ENCODE measurements at regions not wholly inside any gene's neighbourhood (a gene's known extent, or its start where the extent isn't known, plus 50 kb on each side); places are given as distances from the start of the nearest gene placed in this dataset.

DNA sequence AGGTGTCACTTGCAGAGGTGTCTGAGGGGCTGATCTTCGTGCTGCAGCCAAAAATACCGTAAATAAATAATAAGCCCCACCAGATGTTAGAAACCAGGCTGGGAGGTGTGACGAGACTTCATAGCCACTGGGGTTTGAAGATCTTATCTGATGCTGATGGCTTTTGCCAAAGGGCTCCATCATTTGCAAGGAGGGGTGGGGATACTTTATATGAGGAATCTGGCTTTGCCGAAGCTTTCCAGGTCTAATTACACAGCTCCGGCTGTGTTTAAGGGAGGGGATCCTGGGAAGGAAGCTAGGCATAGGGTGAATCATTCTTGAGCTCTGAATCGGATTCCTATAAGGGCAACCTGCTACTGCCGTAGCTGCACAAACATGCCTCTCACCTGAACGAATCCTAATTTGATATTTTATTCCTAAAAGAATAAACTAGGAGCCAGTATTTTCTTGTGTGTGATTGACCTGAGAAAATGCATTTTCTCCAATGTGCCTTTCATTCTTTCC is 249.6 kb downstream of the SOD2 start:
- no peak for DNase-seq (ENCODE audit: low read depth in 3 of 3)

DNA sequence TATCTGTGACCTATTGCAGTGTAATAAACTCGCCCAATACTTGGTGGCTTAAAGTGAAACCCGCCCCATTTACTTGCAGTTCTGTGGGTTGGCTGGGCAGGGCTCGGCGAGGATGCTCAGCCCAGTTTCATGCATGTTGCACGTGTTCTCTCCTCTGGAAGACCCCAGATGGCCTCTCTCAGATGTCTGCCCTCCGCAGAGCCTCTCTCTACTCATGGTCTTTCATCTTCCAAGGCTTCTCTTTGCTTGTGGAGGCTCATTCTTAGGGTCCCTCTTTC is 251.4 kb downstream of the SOD2 start:
- DNase-seq (ENCODE audit: low read depth in 3 of 3) = no peak

DNA sequence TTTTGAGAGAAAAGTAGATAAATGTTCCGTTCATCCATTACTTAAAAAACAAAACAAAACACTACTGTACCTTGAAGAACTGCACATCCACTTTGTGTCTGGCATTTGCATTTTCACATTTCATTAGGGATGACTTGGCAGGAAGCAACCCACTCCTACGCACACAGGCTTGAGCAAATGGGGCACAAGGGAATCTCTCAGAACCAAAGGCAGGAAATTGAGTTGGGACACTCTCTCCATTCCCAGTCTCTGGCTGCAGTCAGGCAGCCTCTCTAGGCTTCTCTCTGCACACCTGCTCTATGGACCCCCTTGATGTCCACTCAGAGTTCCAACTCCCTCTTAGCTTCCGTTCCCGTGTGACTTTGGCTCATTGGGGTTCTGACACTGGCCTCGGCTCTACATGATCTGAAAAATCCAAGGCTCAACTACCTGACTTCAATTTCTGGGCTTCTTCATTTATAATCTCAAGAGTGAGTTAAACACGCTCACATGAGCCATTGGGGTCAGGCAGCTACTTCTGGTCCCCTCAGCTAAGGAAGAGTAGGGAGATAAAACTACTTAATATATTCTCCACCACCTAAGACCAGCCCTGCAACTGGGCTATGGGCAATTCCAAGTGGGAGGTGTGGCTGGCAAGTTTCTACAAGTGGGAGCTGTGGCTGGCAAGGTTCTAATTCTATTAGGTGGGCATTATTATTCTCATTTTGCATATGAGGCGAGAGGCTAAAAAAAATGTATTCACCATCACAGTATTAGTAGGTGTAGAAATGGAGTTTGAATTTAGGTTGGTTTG is 251.9 kb downstream of the SOD2 start:
- DNase-seq (ENCODE audit: low read depth in 3 of 3) = no peak

DNA sequence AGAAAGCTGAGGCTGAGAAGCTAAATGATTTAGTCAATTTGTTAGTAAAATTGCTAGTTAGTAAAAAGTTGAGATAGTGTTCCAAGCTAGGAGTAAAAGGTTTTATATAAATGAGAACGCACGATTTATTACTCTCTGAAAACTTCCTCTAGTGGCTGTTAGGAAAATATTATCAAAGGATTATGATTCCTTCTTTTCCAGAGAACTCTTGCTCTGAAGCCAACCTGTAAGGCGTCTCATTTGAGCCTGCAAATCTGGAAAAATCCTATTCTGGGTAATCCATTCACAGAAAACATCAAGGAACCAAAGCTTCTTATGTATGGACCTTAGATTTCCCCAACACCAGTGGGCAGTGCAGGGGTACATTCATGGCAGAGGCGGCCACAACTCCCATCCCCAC is 252.7 kb downstream of the SOD2 start:
- no peak for DNase-seq (ENCODE audit: low read depth in 3 of 3)

DNA sequence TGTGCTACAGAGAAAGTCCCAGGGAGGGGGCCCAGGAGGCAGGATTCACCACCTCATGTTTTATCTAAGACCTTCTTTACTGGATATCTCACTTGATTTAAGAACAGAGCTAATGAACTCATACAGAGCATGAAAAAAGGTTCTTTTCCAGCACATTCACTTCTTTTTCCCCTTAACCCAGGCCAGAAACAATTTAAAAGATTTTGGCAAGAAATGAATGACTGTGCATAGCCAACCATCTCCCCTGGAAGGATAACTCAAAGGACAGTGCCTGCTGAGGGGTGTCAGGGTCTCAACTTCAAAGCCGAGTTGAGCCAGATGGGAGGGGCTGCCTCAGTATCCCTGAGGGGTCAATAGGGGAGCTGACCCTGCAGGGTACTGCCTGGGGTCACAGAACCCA is 253.4 kb downstream of the SOD2 start:
- DNase-seq (ENCODE audit: low read depth in 3 of 3) = no peak

DNA sequence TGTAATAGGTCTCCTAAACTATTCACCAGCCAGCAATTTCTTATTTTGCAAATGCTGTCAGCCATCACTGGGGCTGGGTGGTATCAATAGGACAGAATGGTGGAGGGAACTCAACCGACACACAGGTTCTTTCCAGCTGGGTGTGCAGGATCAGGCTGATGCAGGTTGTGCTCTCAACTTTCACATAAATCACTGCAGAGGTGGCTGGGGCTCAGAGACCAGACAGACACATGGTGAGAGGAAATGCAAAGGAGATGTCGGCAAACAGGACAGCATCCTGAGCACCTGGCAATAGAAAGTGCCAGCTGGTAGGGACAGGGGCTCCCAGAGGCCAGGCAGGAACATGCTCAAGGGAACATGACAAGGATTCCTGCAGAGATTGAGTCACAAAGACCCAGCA is 254.9 kb downstream of the SOD2 start:
- no peak for DNase-seq (ENCODE audit: low read depth in 3 of 3)

DNA sequence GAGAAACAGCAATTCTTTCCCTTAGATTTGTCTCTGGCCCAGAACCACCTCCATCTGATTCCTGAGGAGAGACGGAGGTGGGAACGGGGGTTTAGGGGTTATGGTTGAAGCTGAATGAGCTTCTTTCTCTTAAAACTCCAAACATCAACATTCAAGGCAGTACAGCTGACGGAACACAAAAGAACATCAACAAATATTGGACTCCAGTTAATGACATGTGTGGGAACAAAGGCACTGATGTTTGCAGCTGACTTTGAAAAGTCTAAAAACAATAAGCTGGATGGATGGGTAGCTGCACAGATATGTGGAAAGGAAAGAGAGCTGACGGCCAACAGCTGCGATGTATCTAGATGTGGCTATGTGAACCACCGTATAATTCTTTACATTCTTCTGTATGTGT is 256.5 kb downstream of the SOD2 start:
- DNase-seq (ENCODE audit: low read depth in 3 of 3) = no peak

DNA sequence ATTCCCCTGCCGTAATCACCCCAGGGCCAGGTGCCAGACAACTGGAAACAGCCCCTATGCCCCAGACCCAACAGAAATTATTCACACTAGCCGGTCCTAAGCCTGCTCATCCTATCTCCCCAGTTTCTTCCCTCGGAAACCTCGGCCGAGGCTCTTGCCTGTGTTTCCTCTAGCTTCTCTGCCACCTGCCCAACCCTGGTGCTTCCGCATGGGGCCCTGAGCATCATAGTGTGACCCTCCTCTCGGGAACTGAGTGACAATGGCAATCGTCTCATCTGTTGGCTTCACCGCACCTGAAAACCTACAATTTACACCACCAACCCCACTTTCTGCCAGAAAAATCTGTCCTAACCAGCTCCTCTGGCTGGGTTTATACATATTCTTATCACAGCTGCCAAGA is 257.3 kb downstream of the SOD2 start:
- DNase-seq (ENCODE audit: low read depth in 3 of 3) = no peak

DNA sequence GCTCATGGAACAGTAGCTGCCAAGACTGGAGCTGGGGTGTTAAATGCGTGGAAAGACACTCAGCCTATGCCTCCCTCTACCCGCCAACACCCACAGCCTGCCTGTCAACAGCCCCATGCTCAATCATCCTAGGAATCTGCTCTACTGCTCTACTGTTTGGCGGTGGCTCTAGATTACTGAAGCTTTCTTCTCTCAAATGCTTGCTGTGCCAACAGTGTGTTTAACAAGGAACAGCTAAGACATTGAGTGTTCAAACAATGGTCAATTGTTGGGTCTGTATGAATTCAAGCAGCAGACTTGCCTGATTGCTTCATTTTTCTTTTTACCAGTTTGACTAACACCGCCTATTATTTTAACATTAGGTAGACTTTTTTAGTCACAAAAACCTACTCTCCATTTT is 258.6 kb downstream of the SOD2 start:
- no peak for DNase-seq (ENCODE audit: low read depth in 3 of 3)

DNA sequence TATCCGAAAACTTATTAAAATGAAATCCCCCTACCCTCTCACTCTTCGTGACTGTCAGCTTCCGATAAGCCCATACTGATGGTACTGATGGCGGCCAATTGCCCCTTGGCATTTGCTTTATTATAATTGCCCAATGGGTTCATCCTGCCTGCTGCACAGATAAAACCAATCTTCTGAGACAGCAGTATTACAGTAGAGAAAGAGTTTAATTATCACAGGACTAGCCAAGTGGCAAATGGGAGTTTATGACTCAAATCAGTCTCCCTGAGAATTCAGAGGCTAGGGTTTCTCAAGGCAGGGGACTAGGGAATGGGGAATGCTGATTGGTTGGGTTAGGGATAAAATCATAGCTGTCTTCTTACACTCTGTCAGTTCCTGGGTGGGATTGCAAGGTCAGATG is 259.5 kb downstream of the SOD2 start:
- no peak for DNase-seq (ENCODE audit: low read depth in 3 of 3)

DNA sequence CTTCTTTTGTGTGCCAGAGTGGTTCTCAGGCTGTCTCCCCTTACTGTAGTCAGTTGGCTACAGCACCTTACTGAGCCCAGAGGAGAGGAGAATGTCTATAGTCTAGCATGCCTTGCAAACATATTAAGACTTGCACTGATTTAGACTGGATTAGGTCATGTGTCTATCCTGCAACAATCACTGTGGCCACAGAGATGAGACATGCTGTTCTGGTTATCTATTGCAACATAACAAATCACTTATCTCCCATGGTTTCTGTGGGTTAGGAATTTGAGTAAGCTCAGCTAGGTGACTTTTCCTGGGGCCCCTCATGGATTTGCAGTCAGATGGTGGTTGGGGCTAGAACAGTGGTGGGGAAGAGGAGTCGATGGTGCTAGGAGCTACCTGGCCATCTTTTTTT is 261.3 kb downstream of the SOD2 start:
- DNase-seq (ENCODE audit: low read depth in 3 of 3) = no peak

DNA sequence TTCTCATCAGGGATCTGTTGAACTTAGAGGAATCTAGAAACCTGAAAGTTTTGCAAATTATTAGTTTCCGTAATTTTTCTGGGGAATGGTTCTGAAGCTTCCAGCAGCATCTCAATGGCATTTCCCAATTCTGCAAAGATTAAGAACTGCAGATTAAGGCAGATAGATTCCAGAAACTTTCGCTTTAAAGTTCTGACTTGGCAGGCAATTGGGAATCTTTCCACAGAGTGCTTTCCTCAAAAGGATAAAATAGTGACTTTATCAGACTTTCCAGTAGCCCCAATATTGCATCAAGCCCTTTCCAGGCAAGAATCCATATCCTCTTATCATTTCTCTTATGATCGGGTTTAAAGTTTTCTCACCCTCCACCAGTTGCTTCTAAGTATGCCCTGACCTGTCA is 261.1 kb downstream of the FNDC1 start:
- DNase-seq (ENCODE audit: low read depth in 3 of 3) = no peak

DNA sequence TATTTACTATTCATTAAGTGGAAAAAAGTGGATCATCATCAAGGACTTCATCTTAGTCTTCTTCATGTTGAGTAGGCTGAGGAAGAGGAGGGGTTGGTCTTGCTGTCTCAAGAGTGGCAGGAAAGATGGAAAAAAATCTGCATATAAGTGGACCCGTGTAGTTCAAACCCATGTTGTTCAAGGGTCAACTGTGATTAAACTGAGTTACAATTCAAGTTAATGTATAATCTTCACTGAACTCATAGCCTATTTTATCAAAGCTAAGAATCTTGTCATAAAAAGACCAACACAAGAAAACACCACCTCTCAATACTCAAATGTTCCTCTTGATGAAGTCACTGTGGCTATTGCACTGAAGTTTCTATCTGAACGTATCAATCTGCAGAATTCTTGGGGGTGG is 260.2 kb downstream of the FNDC1 start:
- no peak for DNase-seq (ENCODE audit: low read depth in 3 of 3)

DNA sequence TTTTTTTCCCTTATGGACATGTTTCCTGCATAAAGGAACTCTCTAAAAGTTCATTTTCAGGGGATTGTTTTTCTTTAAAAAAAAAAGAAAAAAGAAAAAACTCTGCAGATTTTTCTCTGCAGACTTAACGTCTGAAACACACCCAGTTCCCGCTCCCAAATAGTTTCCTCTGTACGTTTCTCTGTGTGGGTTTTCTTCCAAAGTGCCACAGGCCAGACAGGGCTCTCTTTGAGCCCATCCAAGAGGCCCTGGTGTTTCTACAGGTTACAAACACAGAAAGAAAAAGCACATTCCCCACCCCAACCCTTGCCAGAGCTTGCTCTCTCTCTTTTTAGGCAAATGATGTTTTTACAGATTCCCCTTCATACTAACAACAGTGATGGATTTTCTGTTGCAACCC is 258.6 kb downstream of the FNDC1 start:
- no peak for DNase-seq (ENCODE audit: low read depth in 3 of 3)

DNA sequence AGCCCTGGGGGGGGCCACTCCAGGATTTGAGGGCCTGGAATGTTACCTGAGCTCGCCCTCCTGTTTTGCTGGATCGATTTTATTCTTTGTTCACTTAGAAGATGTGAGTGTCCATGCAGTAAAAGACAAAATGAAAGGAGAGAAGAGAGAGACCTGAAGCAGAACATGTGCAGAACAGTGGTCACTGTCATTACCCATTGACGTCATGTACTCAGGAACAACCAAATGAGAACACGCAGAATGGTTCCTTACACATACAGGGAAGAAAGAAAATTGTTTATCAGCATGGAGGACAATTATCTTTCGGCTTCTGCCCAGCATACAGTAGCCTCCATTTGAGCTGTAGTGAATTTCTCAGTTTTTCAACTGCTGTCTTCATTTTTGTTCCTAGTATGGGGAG is 258.1 kb downstream of the FNDC1 start:
- DNase-seq (ENCODE audit: low read depth in 3 of 3) = no peak

DNA sequence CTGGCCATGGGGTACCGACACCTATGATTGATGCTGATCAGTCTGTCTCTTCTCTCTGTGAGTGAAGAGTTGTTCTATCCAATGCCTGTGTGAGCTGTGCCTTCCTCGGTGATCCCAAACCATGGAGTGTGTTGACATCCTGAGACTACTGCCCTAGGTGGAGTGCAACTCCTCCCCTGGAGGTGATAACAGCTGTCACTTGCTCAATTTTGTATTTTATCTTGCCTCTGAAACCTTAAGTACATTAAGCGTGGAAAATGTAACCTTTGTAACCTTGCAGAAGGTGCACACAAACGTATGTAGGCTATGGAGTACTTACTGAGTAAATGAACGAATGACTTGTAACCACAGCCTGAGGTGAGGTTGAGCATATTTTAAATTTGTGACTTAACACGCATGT is 256.2 kb downstream of the FNDC1 start:
- DNase-seq (ENCODE audit: low read depth in 3 of 3) = no peak

DNA sequence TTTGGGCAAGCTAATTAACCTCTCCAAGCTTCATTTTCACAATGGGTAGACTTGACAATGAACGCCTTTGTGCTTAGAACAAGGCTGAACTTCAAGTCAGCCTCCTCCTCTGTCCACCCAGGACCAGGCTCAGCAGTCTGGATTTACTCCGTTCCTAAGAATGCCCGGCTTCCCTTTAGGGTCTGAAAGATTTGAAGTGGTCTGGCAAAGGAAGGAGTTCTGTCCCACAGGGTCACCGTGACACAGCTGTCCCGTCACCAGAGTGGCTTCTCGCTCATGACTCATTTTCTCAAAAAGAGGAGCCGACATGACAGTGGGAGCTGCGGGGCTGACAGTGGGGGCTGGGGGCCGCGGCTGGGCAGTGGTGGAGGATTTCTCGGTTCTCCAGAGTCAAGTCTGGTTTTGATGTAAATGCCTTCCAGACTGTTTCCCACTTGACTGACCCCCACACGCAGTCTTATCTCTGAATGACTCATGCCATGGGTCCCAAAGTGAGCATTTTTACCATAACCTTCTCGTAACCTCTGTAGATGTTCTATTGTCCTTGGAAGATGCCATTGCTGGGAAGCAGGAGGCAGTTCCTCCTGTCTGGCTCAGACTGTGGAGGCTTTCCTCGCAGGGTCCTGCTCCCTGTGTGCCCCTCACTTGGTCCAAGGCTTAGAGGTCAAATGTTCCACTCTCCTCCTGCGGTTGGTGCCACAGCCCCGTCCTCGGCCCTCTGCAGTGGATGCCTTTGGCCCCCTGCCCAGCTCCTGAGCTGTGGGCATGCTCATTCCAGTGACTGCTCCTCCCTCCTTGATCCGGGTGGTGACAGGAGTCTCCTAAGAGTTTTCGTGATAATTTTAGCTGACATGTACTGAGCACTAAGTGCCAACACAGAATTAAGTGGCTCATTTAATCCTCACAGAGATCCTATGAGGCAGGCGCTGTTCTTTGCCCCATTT is 253.1 kb downstream of the FNDC1 start:
- no peak for DNase-seq (ENCODE audit: low read depth in 3 of 3)

DNA sequence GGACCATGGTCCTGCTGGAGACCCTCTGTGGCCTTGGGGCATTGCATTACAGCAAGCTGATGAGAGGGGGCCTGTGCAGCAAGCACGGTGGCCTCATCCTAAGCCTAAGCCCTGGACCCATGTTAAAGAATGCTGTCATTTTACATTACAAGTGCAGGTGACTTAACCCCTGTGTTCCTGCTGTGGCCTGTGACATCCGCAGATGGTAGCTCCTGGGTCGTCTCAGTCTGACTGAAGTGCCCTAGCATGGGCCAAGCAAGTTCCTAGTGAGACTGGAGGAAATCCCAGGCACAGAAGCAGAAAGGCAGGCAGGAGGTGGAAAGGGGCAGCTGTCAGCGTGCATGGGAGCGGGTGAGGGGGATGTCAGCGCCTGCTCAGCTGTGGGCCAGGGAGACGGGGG is 252.4 kb downstream of the FNDC1 start:
- DNase-seq (ENCODE audit: low read depth in 3 of 3) = no peak

DNA sequence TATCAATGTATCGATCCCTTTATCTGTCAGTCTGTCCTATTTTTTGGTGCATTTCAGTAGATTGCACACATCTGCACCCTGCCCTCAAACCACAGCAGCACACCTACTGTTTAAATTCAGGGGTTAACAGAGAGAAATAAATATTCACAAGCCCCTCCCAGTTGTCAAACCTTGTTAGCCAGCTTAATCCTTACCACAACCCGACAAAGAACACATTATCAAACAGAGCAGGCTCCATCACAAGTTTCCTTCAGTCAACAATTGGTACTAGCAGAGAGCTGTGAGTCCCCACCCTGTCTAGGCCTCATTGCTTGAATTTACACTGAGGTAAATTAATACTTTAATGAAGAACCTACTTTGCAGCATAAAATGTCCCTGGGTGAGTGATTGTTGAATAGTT is 249.8 kb downstream of the FNDC1 start:
- DNase-seq (ENCODE audit: low read depth in 3 of 3) = no peak

DNA sequence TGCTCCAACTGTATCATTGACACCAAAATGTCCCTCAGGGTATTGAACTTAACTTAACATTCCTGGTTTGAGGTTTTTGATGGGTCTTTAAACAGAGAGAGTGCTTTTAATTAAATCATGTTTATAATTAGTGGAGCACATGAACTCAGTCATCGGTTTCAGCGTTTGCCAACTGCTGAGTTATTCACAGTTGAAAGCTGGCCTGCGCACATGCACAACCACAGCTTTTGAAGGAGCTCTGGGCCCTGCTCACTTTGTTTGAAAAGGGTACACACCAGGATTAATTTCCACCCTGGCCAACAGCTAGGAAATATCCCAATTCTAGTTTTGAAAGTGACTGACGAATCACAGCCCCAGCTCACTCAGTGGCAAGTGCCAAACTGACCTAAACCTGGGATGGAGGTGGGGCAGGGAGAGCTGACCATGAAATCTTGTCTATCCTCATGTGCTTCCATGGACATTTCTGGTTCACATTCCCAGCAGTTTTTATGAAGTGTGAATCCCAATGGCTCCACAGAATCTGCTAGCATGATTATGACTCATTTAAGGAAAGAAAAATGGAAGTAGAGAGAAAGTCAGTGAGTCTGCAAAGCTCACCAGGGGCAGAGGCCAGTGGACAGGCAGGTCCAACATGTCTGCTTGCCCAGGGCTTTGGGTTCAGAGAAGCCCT is 247.8 kb downstream of the FNDC1 start:
- DNase-seq (ENCODE audit: low read depth in 3 of 3) = no peak

DNA sequence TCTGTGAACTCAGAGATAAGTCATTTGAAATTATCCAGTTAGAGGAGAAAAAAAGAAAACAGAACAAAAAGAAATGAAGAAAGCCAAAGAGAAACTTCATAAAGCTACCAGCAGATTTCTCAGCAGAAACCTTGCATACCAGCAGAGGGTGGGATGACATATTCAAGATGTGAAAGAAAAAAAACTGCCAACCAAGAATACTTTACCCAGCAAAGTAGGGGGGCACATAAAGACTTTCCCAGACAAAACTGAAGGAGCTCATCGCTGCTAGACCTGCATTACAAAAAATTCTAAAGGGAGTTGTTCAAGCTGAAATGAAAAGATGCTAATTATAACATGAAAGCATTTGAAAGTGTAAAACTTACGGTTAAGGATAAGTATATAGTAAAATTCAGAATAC is 246.3 kb downstream of the FNDC1 start:
- DNase-seq (ENCODE audit: low read depth in 3 of 3) = no peak

DNA sequence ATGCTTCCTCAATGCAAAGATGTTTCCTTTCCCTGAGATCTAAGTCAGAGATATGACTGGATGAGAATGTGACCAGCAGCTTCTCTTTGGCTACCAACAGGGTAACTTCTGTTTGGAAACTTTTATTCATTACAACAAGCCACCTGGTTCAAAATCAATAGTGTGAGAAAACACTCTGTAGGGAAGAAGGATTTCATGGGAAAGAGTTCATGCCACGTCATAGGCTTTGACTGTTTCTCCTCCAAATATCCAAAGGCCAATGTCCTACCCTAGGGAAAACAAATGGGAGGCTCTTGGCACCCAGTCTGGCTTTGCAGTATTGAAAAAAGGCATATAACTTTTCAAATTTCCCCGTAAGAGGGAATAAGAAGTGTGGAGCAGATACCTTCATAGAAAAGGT is 245.5 kb downstream of the FNDC1 start:
- DNase-seq (ENCODE audit: low read depth in 3 of 3) = no peak
